Activated T-cell treated with anti-CD3 and anti-CD28 coated beads, Interleukin-2, amount 50 U/mL, for 72 hours (primary cell): ENCODE measurements at regions not wholly inside any gene's neighbourhood (a gene's known extent, or its start where the extent isn't known, plus 50 kb on each side); places are given as distances from the start of the nearest gene placed in this dataset.
"Not testable (repeated sequence)": the region's sequence is repeated elsewhere in the genome, so short reads cannot be mapped to it uniquely, and the experiment has no call there.

ENCODE experiments used
- ATAC-seq, 2 donors: fragments of 150-1000 bp; cut with Tn5 transposase; replicated peaks in 1 of 2; 2 replicates each; pipeline ENCODE4 v1.10.0; 2021; ENCODE audit warnings: moderate library complexity in 2 of 2, mild to moderate bottlenecking in 1 of 2
- DNase-seq, 2 donors: peaks; one replicate each; pipeline ENCODE4 v3.0.0; 2021 to 2022; ENCODE audit warnings: mixed read lengths in 1 of 2
- H3K27ac Mint-ChIP-seq: one replicate; pipeline ENCODE4 v1.8.0; 2022; ENCODE audit warnings: mild to moderate bottlenecking, moderate library complexity, mixed read lengths
- H3K27me3 Mint-ChIP-seq: one replicate; pipeline ENCODE4 v1.8.0; 2022; ENCODE audit warnings: low read depth, mixed read lengths
- H3K36me3 Mint-ChIP-seq, 2 donors: one replicate each; pipeline ENCODE4 v1.8.0; 2022; ENCODE audit warnings: mixed read lengths in 2 of 2, mild to moderate bottlenecking in 1 of 2; ENCODE audit not compliant: insufficient read depth in 2 of 2
- H3K4me1 Mint-ChIP-seq: one replicate; pipeline ENCODE4 v1.8.0; 2022; ENCODE audit warnings: low read depth, mixed read lengths
- H3K4me3 Mint-ChIP-seq, 2 donors: one replicate each; pipeline ENCODE4 v1.8.0; 2022; ENCODE audit warnings: mild to moderate bottlenecking in 2 of 2, mixed read lengths in 2 of 2, moderate library complexity in 2 of 2
- H3K9me3 Mint-ChIP-seq, 2 donors: one replicate each; pipeline ENCODE4 v1.8.0; 2022; ENCODE audit warnings: mixed read lengths in 2 of 2

DNA sequence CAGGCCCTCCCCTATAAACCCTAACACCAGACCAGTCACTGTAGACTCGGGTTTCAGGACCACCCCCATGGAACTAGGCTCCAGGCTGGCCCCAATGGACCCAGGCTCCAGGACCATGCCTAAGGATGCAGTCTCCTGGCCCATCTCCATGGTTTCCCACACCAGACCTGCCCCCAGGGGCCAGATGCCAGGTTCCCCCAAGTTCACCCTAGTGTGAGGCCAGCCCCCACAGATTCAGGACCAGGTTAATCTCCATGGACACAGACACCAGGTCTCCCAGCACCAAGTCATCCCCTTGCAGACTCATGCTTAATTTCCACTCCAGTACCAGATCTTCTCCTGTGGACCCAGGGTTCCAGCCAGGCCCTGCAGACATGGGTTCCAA, 103.8 kb upstream of the LANCL2 start:
- Mint-ChIP-seq H3K4me3 (no peak overlapping the region), H3K4me1 (no peaks in the 10 kb centered on the region), H3K27me3 (peaks cover 19% of the 10 kb centered on the region), H3K9me3 (no peaks in the 10 kb centered on the region), H3K36me3 (no peaks in the 10 kb centered on the region), H3K27ac (no peak overlapping the region)
- no peak for ATAC-seq
- DNase-seq = no peak

DNA sequence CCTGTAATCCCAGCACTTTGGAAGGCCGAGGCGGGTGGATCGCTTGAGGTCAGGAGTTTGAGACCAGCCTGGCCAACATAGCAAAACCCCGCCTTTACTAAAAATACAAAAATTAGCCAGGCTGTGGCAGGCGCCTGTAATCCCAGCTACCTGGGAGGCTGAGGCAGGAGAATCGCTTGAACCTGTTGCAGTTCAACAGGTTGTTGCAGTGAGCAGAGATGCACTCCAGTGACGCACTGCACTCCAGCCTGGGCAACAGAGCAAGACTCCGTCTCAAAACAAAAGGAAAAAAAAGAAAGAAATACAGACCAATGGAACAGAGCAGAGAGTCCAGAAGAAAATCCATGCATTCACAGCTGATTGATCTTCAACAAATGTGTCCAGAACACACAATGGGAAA, 99.8 kb upstream of the LANCL2 start:
- not testable (repeated sequence) for DNase-seq, H3K27ac Mint-ChIP-seq, ATAC-seq, H3K9me3 Mint-ChIP-seq, H3K36me3 Mint-ChIP-seq, H3K4me3 Mint-ChIP-seq, H3K4me1 Mint-ChIP-seq
- peaks cover 14% of the 10 kb centered on the region for H3K27me3 Mint-ChIP-seq

DNA sequence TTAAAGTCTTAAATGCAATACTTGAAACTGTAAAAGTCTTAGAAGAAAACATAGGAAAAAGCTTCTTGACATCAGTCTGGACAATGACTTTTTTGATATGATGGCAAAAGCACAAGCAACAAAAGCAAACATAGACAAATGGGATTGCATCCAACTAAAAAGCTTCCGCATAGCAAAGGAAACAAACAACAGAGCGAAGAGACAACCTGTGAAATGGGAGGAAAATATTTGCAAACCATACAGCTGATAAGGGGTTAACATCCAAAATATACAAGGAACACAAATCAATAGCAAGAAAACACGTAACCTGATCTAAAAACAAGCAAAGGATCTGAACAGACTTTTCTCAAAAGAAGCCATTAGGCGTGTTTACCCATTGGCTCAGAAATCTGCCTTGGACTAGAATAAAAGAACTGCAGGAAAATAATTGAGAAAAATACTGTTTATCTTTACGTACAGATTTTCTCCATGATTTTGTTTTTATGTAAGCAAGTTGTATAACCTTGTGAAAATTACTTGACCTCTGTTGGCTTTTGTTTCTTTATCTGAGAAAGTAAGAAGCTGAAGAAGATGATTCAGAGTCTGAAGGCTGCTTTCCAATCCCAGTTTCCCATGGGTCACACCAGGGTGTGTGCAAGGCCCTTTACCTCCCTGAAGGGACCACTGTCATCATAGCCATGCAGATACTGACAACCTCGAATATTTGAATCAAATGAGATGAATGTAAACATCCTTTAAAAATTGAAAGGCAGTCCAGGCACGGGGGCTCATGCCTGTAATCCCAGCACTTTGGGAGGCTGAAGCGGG, 99.1 kb upstream of the LANCL2 start:
- Mint-ChIP-seq H3K27me3 (peaks cover 10% of the 10 kb centered on the region), H3K36me3 (no peaks in the 10 kb centered on the region), H3K27ac (no peak overlapping the region), H3K9me3 (no peaks in the 10 kb centered on the region), H3K4me1 (no peaks in the 10 kb centered on the region), H3K4me3 (no peak overlapping the region)
- DNase-seq (no peak), ATAC-seq (no peak)

DNA sequence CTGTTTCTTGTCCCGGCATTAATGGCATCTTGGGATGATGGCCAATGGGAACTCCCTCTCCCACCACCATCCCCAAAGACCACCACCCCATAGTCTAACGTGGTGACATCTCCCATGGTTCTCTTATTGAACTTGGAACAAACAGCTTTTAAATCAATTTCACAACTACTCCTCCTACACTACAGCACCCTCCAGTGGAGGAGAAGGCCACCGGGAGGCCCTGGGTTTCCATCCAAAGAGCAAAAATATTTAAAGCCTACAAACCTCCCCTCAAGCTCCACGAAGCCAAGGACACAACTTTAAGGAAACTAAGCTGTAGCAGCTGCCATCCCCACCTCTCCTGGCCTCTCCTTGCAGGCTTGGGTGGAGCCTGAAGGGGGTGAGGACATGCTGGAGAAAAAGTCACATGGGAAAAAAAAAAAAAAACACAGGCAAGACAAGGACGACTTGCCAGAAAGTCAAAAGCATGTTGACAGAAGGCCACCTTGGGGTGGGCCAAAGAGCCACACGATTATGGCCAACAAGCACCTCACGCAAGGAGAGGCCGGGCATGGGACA, 94.0 kb upstream of the LANCL2 start:
- Mint-ChIP-seq H3K9me3 (no peaks in the 10 kb centered on the region), H3K27me3 (peaks cover 10% of the 10 kb centered on the region), H3K36me3 (no peaks in the 10 kb centered on the region), H3K4me1 (no peaks in the 10 kb centered on the region), H3K27ac (no peak overlapping the region), H3K4me3 (no peak overlapping the region)
- ATAC-seq (no peak), DNase-seq (no peak)

DNA sequence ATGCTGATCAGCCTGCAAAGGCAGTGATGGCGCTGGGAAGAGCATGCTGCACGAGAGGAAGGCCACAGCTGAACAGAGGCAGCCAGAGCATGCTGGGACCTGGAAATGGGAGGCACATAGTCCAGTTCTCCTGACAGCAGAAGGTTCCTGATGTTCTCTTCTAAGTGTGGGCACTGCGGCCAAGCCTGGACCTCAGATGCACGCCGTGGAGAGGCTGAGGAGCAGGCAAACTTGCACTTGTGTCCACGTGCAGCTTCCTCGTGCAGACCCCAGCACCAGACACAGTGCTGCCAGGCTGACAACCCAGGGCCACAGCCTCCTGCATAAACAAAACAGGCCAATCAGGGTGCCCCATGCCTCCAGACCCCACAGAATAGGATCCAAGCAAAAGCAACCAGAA, 93.5 kb upstream of the LANCL2 start:
- ATAC-seq = no peak
- Mint-ChIP-seq H3K27me3 (peaks cover 10% of the 10 kb centered on the region), H3K4me1 (no peaks in the 10 kb centered on the region), H3K4me3 (no peak overlapping the region), H3K9me3 (no peaks in the 10 kb centered on the region), H3K36me3 (no peaks in the 10 kb centered on the region), H3K27ac (no peak overlapping the region)
- no peak for DNase-seq

DNA sequence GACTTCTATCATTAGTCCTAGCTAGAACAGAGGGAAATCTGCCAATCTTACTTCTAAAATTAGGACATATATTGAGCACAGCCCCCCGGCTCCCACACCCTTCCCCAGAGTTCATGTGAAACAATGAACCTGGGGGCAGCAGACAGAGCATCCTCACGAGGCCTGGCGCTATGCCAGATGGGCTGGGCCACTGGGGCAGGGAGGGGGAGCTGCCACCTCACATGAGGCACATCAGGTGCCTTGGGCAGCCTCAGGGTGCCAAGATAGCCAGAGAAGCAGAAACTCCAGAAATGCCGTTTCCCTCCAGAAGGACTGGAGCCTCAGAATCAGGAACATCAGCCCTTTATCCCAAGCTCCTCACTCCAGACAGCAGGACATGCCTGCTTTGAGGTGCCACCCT, 92.8 kb upstream of the LANCL2 start:
- DNase-seq (no peak), ATAC-seq (no peak)
- Mint-ChIP-seq H3K27me3 (peaks cover 10% of the 10 kb centered on the region), H3K9me3 (no peaks in the 10 kb centered on the region), H3K4me3 (no peak overlapping the region), H3K4me1 (no peaks in the 10 kb centered on the region), H3K27ac (no peak overlapping the region), H3K36me3 (no peaks in the 10 kb centered on the region)

DNA sequence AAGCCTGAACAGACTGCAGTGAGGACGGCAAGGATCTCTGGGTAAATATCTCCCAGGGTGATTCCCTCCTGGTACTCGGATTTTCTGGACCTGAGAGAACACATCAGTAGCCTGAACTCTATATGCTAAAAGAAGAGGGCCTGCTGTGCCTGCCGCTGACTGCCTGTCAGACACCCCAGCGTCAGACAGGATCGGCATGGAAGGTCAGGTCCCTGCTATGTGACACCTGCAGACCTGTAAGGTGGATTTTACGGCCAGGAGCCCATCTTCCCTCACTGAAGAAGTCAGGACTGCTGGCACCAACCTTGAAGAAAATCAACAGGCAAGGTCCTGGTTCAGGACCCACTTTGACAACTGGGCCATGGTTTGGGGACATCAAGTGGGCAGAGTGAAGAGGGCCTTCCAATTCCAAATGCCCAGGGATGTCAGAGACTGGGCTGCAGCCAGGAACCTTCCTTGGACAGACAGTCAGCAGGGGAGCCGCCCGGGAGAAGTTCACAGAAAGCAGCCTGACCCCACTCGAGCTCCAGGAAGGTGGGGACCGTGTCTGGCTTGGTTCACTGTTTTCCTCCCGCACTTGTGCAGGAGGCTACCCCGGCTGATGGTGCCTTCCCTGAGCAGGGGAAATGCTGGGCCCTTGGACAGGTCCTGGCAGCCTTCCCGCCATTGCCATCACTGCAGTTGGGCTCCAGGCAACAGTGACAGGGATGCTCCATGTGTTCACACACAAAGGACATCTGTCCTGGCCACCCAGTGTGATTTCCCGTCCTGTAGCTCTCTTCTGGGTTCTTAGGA, 91.8 kb upstream of the LANCL2 start:
- H3K27me3 Mint-ChIP-seq = peaks cover 8% of the 10 kb centered on the region
- DNase-seq = no peak

DNA sequence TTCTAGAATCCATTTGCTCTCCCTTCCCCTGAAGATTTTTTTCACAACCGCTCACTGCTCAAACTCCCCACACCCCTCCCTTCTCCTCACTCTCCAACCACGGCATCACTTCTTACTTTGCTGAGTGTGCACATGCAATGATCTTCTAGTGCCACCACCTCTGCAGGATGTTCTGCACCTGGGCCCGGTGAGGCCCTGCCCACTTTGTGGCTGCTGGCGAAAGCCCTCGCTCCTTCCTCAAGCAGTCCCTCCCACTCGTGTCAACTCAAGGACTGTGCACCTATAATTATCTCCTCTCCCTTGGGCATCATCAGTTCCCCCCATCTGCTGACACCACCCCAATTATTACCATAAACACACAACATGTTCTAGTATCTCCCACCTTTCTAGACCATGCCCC, 91.0 kb upstream of the LANCL2 start:
- Mint-ChIP-seq H3K4me1 (no peaks in the 10 kb centered on the region), H3K4me3 (no peak overlapping the region), H3K27ac (no peak overlapping the region), H3K27me3 (peaks cover under 1% of the 10 kb centered on the region), H3K9me3 (no peaks in the 10 kb centered on the region), H3K36me3 (no peaks in the 10 kb centered on the region)
- DNase-seq = no peak
- no peak for ATAC-seq

More for the DNA sequence above, 91.8 kb upstream of the LANCL2 start:
- ATAC-seq = no peak
- Mint-ChIP-seq H3K36me3 (no peaks in the 10 kb centered on the region), H3K4me3 (no peak overlapping the region), H3K27ac (no peak overlapping the region), H3K4me1 (no peaks in the 10 kb centered on the region), H3K9me3 (no peaks in the 10 kb centered on the region)

DNA sequence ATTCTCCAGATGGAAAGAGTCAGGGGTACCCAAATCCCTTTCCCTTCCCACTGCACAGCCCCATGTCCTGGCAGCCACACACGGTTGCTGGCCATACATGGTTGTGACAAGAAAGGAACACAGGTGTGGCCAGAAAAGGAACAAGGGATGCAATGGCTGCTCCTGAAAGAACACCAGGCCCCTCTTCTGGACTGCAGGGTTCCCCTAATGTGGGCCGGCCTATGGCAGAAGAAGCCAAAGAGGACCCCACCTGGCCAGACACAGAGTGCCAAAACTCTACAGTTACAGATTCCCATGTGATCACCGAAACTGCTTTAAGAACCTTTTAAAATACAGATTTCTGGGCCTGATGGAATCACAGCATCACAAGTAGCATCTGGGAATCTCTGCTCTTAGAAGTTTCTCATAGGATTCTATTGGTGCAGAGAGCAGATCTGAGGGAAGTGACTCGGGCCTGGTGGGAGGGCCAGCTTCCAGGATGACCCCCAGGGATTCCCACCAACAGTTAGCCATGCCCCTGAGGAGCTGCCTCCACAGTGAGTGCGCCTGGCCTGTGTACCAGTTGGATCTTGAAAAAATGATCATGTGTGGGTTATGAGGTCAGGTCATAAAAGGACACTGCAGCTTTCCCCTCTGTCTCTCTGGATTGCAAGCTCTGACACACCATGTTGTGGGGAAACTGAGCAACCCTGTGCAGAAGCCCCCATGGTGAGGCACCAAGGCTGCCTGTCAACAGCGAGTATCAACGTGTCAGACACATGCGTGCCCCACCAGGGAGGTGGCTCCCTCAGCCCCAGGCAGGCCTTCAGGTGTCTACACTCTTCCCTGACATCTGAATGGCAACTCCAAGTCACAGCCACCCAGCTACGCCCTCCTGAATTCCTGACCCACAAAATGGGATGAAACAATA, 89.6 kb upstream of the LANCL2 start:
- no peak for DNase-seq
- H3K9me3 Mint-ChIP-seq = no peaks in the 10 kb centered on the region
- no peak overlapping the region for H3K4me3 Mint-ChIP-seq
- no peak overlapping the region for H3K27ac Mint-ChIP-seq
- no peaks in the 10 kb centered on the region for H3K36me3 Mint-ChIP-seq
- ATAC-seq = no peak
- no peaks in the 10 kb centered on the region for H3K4me1 Mint-ChIP-seq
- no peaks in the 10 kb centered on the region for H3K27me3 Mint-ChIP-seq

DNA sequence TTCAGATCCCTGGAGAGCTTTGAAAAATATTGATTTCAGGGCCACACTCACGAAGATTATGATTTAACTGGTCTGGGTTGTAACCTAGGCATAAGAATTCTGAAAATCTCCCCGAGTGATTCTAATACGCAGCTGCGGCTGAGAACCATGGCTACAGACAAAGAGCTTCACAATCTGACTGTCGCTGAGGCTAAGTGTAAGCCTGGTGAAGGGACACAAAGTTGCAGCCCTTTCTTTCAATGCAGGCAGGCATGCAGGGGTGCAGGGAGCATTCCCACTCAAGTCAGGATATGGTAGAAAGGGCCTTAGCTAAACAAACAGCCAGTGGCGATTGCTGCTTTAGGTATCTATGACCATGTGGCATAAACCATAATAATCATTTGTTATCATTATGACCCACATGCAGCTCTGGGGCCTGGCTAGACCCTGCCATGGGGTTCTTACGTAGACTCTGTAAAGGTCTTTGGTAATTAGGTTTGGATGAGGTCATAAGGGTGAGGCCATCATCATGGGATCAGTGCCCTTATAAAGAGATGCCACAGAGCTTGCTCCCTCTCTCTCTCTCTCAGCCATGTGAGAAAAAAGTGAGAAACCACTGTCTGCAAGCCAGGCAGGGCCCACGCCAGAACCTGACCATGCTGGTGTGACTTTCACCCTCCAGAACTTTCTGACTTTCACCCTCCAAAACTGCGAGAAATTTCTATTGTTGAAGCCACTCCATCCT, 88.4 kb upstream of the LANCL2 start:
- H3K4me1 Mint-ChIP-seq = no peaks in the 10 kb centered on the region
- DNase-seq (no peak), ATAC-seq (no peak)
- H3K4me3 Mint-ChIP-seq = no peak overlapping the region
- H3K36me3 Mint-ChIP-seq = no peaks in the 10 kb centered on the region
- H3K27me3 Mint-ChIP-seq = no peaks in the 10 kb centered on the region
- no peak overlapping the region for H3K27ac Mint-ChIP-seq
- no peaks in the 10 kb centered on the region for H3K9me3 Mint-ChIP-seq

DNA sequence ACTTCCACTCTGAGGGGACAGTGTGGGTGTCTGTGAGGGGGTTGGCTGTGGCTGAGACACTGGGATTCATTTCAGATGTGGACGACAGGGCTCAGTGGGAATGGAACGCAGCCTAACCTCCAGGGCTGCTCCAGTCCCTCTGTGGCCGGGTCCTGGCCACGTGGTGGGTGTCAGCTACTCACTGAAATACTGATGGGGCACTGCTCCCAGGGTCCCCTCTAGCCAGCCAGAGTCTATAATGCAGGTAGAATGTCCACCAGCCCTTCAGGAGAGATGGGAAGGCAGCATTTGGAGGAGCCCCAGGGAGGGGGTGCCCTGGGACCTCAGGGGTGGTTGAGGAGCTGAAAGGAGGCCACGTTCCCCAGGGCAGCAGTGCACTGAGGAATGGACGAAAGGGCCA, 87.2 kb upstream of the LANCL2 start:
- Mint-ChIP-seq H3K27ac (no peak overlapping the region), H3K9me3 (no peaks in the 10 kb centered on the region), H3K4me3 (no peak overlapping the region), H3K36me3 (no peaks in the 10 kb centered on the region), H3K4me1 (no peaks in the 10 kb centered on the region), H3K27me3 (no peaks in the 10 kb centered on the region)
- DNase-seq (no peak), ATAC-seq (no peak)

DNA sequence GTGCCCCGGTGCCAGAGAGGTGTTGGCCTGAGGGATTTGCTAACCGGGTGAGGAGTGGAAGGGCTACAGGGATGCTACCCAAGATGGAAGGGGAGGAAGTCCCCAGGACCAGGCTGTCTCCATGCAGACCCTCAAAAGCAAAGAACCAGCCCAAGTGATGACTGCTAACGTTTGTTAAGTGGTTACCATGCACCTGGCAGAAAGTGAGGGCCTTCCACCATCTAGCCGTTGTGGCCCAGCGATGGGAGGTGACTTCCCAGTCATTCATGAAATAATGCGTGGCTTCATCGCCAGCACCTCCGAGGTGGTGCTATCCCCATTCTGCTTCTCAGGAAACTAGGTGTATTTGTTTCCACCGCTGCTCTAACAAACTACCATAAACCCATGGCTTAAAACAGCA, 86.8 kb upstream of the LANCL2 start:
- H3K4me1 Mint-ChIP-seq = no peaks in the 10 kb centered on the region
- H3K9me3 Mint-ChIP-seq = no peaks in the 10 kb centered on the region
- H3K36me3 Mint-ChIP-seq = no peaks in the 10 kb centered on the region
- H3K27ac Mint-ChIP-seq = no peak overlapping the region
- DNase-seq = no peak
- no peak overlapping the region for H3K4me3 Mint-ChIP-seq
- ATAC-seq = no peak
- H3K27me3 Mint-ChIP-seq = no peaks in the 10 kb centered on the region
